Fibroblast of villous mesenchyme (primary cell): ENCODE measurements at regions not wholly inside any gene's neighbourhood (a gene's known extent, or its start where the extent isn't known, plus 50 kb on each side); places are given as distances from the start of the nearest gene placed in this dataset.

Experiments used
- DNase-seq: peaks from one replicate; pipeline ENCODE4 v3.0.0-alpha.2; 2010; ENCODE audit warnings: low read depth
- H3K4me3 ChIP-seq: 2 replicates; pipeline ENCODE4 v1.5.1; 2011; ENCODE audit warnings: low read depth, mild to moderate bottlenecking, low read length
- CTCF ChIP-seq: IDR thresholded peaks from 2 replicates; pipeline ENCODE4 v1.5.1; 2012; ENCODE audit warnings: low read depth, mild to moderate bottlenecking, low read length; ENCODE audit not compliant: insufficient read depth

GRCh38 chr4:174429701-174430410, 92.4 kb downstream of the HPGD start:
- no peak overlapping the region for H3K4me3 ChIP-seq
- no peak for TF ChIP-seq CTCF
- no peak for DNase-seq

- no peak for TF ChIP-seq CTCF
- no peak for DNase-seq
- no peak overlapping the region for H3K4me3 ChIP-seq
These were observed 94.6 kb downstream of the HPGD start for GRCh38 chr4:174427571-174428140.

GRCh38 chr4:174425669-174426068, 96.6 kb downstream of the HPGD start:
- TF ChIP-seq CTCF: no peak
- no peak for DNase-seq
- H3K4me3 ChIP-seq: no peak overlapping the region

- TF ChIP-seq CTCF: no peak
- no peak overlapping the region for H3K4me3 ChIP-seq
- peak; percentile 17 for DNase-seq
These were observed 98.9 kb downstream of the HPGD start for GRCh38 chr4:174423257-174423944.

- TF ChIP-seq CTCF: no peak
- no peak for DNase-seq
- no peak overlapping the region for H3K4me3 ChIP-seq
These were observed 99.4 kb downstream of the HPGD start for GRCh38 chr4:174422893-174423256.

GRCh38 chr4:174420316-174420715, 102.0 kb downstream of the HPGD start:
- H3K4me3 ChIP-seq: no peak overlapping the region
- no peak for TF ChIP-seq CTCF
- no peak for DNase-seq
